BJ (cell line): ENCODE measurements at regions not wholly inside any gene's neighbourhood (a gene's known extent, or its start where the extent isn't known, plus 50 kb on each side); places are given as distances from the start of the nearest gene placed in this dataset.
"Not testable (repeated sequence)": the region's sequence is repeated elsewhere in the genome, so short reads cannot be mapped to it uniquely, and the experiment has no call there.

Experiments
- CTCF ChIA-PET: fragments of 350-600 bp; formaldehyde crosslinking; extraction: SDS; loops from one replicate; lab custom pipeline; 2021; ENCODE audit warnings: antibody characterized with exemption, inconsistent platforms; lab: Yijun Ruan, JAX
- POLR2A ChIA-PET: fragments of 300-600 bp; sonication (Branson Sonifier 250); formaldehyde crosslinking; extraction: SDS; loops from one replicate; lab custom pipeline; 2021; ENCODE audit warnings: antibody characterized with exemption; lab: Charles Lee
- DNase-seq: peaks from one replicate; pipeline ENCODE4 v3.0.0-alpha.2; 2011; ENCODE audit warnings: low read depth
- H3K27me3 ChIP-seq: 2 replicates; pipeline ENCODE4 v1.6.0; 2011; ENCODE audit warnings: low read length; ENCODE audit not compliant: control insufficient read depth, insufficient read depth
- H3K36me3 ChIP-seq: 2 replicates; pipeline ENCODE4 v1.5.1; 2011; ENCODE audit warnings: low read length; ENCODE audit not compliant: control insufficient read depth, insufficient read depth
- H3K4me3 ChIP-seq: 2 replicates; pipeline ENCODE4 v1.5.1; 2011; ENCODE audit warnings: low read depth, mild to moderate bottlenecking, control low read depth, low read length
- CTCF ChIP-seq: IDR thresholded peaks from 2 replicates; pipeline ENCODE4 v1.5.1; 2011; ENCODE audit warnings: low read depth, mild to moderate bottlenecking, control low read depth, inconsistent platforms, low read length, moderate library complexity; ENCODE audit not compliant: insufficient read depth

- CTCF ChIA-PET: no interaction called here
- H3K4me3 ChIP-seq: no peak overlapping the region
- POLR2A ChIA-PET: no interaction called here
- H3K27me3 ChIP-seq: no peaks in the 10 kb centered on the region
- no peak for DNase-seq
- no peak for TF ChIP-seq CTCF
- H3K36me3 ChIP-seq: no peaks in the 10 kb centered on the region
Observed at GRCh38 chr18:11343096-11343495, 193.7 kb upstream of the PIEZO2 start.

GRCh38 chr18:11342115-11342514 is 192.7 kb upstream of the PIEZO2 start:
- CTCF ChIA-PET, POLR2A ChIA-PET, H3K36me3 ChIP-seq, H3K27me3 ChIP-seq, DNase-seq, H3K4me3 ChIP-seq: not testable (repeated sequence)

GRCh38 chr18:11339188-11339775 is 189.9 kb upstream of the PIEZO2 start:
- Histone ChIP-seq H3K27me3 (no peaks in the 10 kb centered on the region), H3K36me3 (no peaks in the 10 kb centered on the region), H3K4me3 (no peak overlapping the region)
- CTCF ChIA-PET: interaction anchor here (0.8 to 1.0 kb wide), 2 partner anchors 10 to 16 kb away, joined by 3 read pairs; no protein-coding TSS in a partner anchor
- DNase-seq: no peak
- POLR2A ChIA-PET: no interaction called here
- TF ChIP-seq CTCF: no peak

- DNase-seq: no peak
- H3K36me3 ChIP-seq: no peaks in the 10 kb centered on the region
- no peak overlapping the region for H3K4me3 ChIP-seq
- ChIA-PET POLR2A (no interaction called here), CTCF (interaction anchor here (0.5 to 1.0 kb wide), 2 partner anchors 26 to 1386 kb away, joined by 3 read pairs; no protein-coding TSS in a partner anchor)
- TF ChIP-seq CTCF: no peak
- H3K27me3 ChIP-seq: no peaks in the 10 kb centered on the region
Observed at GRCh38 chr18:11336241-11336640, 186.9 kb upstream of the PIEZO2 start.

- H3K36me3 ChIP-seq: no peaks in the 10 kb centered on the region
- POLR2A ChIA-PET: no interaction called here
- DNase-seq: no peak
- CTCF ChIA-PET: no interaction called here
- no peaks in the 10 kb centered on the region for H3K27me3 ChIP-seq
- no peak for TF ChIP-seq CTCF
- H3K4me3 ChIP-seq: no peak overlapping the region
Observed at GRCh38 chr18:11327391-11328009, 178.1 kb upstream of the PIEZO2 start.
